CD14-positive monocyte (primary cell): ENCODE measurements at regions not wholly inside any gene's neighbourhood (a gene's known extent, or its start where the extent isn't known, plus 50 kb on each side); places are given as distances from the start of the nearest gene placed in this dataset.

Experiments used
- DNase-seq, 3 donors: peaks; one replicate each; pipeline ENCODE4 v3.0.0-alpha.2; 2011 to 2022
- H2AFZ ChIP-seq: 2 replicates; pipeline ENCODE4 v1.6.0; 2012; ENCODE audit warnings: mild to moderate bottlenecking, low read depth, low read length, inconsistent platforms; ENCODE audit not compliant: insufficient read depth, poor library complexity, severe bottlenecking
- H3K27ac ChIP-seq, 2 donors: 1 replicate in 1 of 2; 2 replicates in 1 of 2; pipeline ENCODE4 v1.5.1; 2012 to 2013; ENCODE audit warnings: low read length in 2 of 2, control low read depth in 1 of 2, inconsistent platforms in 1 of 2, low read depth in 1 of 2, mild to moderate bottlenecking in 1 of 2
- H3K27me3 ChIP-seq, 2 donors: one replicate each; pipeline versions ENCODE4 v1.6.0 to v1.6.1; 2011 to 2013; ENCODE audit warnings: low read length in 2 of 2; ENCODE audit not compliant: control insufficient read depth in 2 of 2, insufficient read depth in 2 of 2
- H3K36me3 ChIP-seq, 2 donors: replicated peaks in 1 of 2; 1 replicate in 1 of 2; 2 replicates in 1 of 2; pipeline versions ENCODE4 v1.5.1 to v1.6.1; 2012 to 2013; ENCODE audit warnings: low read length in 2 of 2, control low read depth in 1 of 2, inconsistent platforms in 1 of 2, mild to moderate bottlenecking in 1 of 2; ENCODE audit not compliant: insufficient read depth in 2 of 2, control insufficient read depth in 1 of 2
- H3K4me1 ChIP-seq, 2 donors: 1 replicate in 1 of 2; 2 replicates in 1 of 2; pipeline versions ENCODE4 v1.5.1 to v1.6.1; 2012 to 2013; ENCODE audit warnings: low read length in 2 of 2, control low read depth in 1 of 2, inconsistent platforms in 1 of 2, mild to moderate bottlenecking in 1 of 2, moderate library complexity in 1 of 2; ENCODE audit not compliant: insufficient read depth in 2 of 2, control insufficient read depth in 1 of 2
- H3K4me2 ChIP-seq: replicated peaks from 2 replicates; pipeline ENCODE3; 2012; ENCODE audit warnings: low read length, moderate library complexity, mild to moderate bottlenecking; ENCODE audit not compliant: poor library complexity, severe bottlenecking; ENCODE audit errors: extremely low read depth
- H3K4me3 ChIP-seq, 3 experiments: fragments of 200-600 bp in 1 of 3; sonication (generic) in 1 of 3; replicated peaks in 1 of 3; 1 replicate in 2 of 3; 2 replicates in 1 of 3; pipeline ENCODE4 v1.5.1; 2011 to 2013; ENCODE audit warnings: low read length in 3 of 3, mild to moderate bottlenecking in 3 of 3, control low read depth in 2 of 3, low read depth in 2 of 3, inconsistent platforms in 1 of 3, moderate library complexity in 1 of 3
- H3K79me2 ChIP-seq: 2 replicates; pipeline ENCODE4 v1.6.0; 2012; ENCODE audit warnings: mild to moderate bottlenecking, control low read depth, inconsistent platforms, low read length, moderate library complexity; ENCODE audit not compliant: insufficient read depth
- H3K9ac ChIP-seq: 2 replicates; pipeline ENCODE4 v1.6.0; 2017; ENCODE audit warnings: low read length, mild to moderate bottlenecking; ENCODE audit not compliant: insufficient read depth, poor library complexity, severe bottlenecking
- H3K9me3 ChIP-seq, 2 donors: replicated peaks in 1 of 2; 1 replicate in 1 of 2; 2 replicates in 1 of 2; pipeline versions ENCODE4 v1.5.1 to v1.6.1; 2012 to 2013; ENCODE audit warnings: low read length in 2 of 2, control low read depth in 1 of 2; ENCODE audit not compliant: control insufficient read depth in 1 of 2, insufficient read depth in 1 of 2
- H4K20me1 ChIP-seq: 2 replicates; pipeline ENCODE4 v1.6.0; 2012; ENCODE audit warnings: mild to moderate bottlenecking, low read length, control low read depth, moderate library complexity; ENCODE audit not compliant: insufficient read depth
- H3K27ac Mint-ChIP-seq, 7 donors: one replicate each; pipeline ENCODE4 v1.8.0; 2020; ENCODE audit warnings: mild to moderate bottlenecking in 7 of 7, mixed read lengths in 7 of 7, moderate library complexity in 6 of 7, inconsistent platforms in 2 of 7
- H3K27me3 Mint-ChIP-seq, 3 donors: one replicate each; pipeline ENCODE4 v1.8.0; 2021 to 2022; ENCODE audit warnings: low read depth in 3 of 3, mild to moderate bottlenecking in 3 of 3, mixed read lengths in 3 of 3, moderate library complexity in 3 of 3, inconsistent platforms in 1 of 3
- H3K36me3 Mint-ChIP-seq, 2 donors: one replicate each; pipeline ENCODE4 v1.8.0; 2020; ENCODE audit warnings: mixed read lengths in 2 of 2, inconsistent platforms in 1 of 2, mild to moderate bottlenecking in 1 of 2
- H3K4me1 Mint-ChIP-seq: one replicate; pipeline ENCODE4 v1.8.0; 2020; ENCODE audit warnings: mild to moderate bottlenecking, mixed read lengths
- H3K4me3 Mint-ChIP-seq, 2 donors: one replicate each; pipeline ENCODE4 v1.8.0; 2020; ENCODE audit warnings: mild to moderate bottlenecking in 2 of 2, mixed read lengths in 2 of 2, moderate library complexity in 1 of 2
- H3K9me3 Mint-ChIP-seq, 7 donors: one replicate each; pipeline ENCODE4 v1.8.0; 2020 to 2022; ENCODE audit warnings: mixed read lengths in 7 of 7, mild to moderate bottlenecking in 6 of 7, moderate library complexity in 6 of 7, inconsistent platforms in 2 of 7
- WGBS: methylation state at CpG from one replicate; pipeline ENCODE4 v1.1.5; 2013; ENCODE audit warnings: missing lambda C conversion rate; ENCODE audit not compliant: insufficient coverage; 5-methylcytosine and 5-hydroxymethylcytosine counted together
- intact Hi-C, 2 donors: fragments of 100-400 bp; cut with micrococcal nuclease; formaldehyde crosslinking; loops; one replicate each; pipeline versions ENCODE4 v1.15.0 to v1.15.1; 2023
- TF ChIP-seq, protein P1 (sequence below): fragments of 200-600 bp; IDR thresholded peaks from one replicate; pipeline ENCODE4 v1.8.0; 2022; ENCODE audit warnings: antibody characterized with exemption, mild to moderate bottlenecking

GRCh38 chr9:135254176-135255032 lies 166.9 kb downstream of the OLFM1 start:
- Histone ChIP-seq H3K4me2 (no peak overlapping the region), H3K27me3 (peaks cover 0 to 9% of the 10 kb centered on the region in 2 donors), H3K79me2 (no peaks in the 10 kb centered on the region), H2AFZ (no peak overlapping the region), H4K20me1 (no peaks in the 10 kb centered on the region), H3K9ac (no peak overlapping the region), H3K4me1 (no peaks in the 10 kb centered on the region), H3K4me3 (no peak overlapping the region), H3K27ac (no peak overlapping the region), H3K9me3 (no peaks in the 10 kb centered on the region), H3K36me3 (no peaks in the 10 kb centered on the region)
- H3K4me3 Mint-ChIP-seq, result no peak overlapping the region
- DNase-seq, result no peak
- no peaks in the 10 kb centered on the region for H3K36me3 Mint-ChIP-seq
- TF ChIP-seq, protein P1, sequence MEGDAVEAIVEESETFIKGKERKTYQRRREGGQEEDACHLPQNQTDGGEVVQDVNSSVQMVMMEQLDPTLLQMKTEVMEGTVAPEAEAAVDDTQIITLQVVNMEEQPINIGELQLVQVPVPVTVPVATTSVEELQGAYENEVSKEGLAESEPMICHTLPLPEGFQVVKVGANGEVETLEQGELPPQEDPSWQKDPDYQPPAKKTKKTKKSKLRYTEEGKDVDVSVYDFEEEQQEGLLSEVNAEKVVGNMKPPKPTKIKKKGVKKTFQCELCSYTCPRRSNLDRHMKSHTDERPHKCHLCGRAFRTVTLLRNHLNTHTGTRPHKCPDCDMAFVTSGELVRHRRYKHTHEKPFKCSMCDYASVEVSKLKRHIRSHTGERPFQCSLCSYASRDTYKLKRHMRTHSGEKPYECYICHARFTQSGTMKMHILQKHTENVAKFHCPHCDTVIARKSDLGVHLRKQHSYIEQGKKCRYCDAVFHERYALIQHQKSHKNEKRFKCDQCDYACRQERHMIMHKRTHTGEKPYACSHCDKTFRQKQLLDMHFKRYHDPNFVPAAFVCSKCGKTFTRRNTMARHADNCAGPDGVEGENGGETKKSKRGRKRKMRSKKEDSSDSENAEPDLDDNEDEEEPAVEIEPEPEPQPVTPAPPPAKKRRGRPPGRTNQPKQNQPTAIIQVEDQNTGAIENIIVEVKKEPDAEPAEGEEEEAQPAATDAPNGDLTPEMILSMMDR, result no peak
- 93% methylated on average over 17 of the region's 25 CpGs for WGBS
- intact Hi-C loops, result no loop called here
- no peak overlapping the region for H3K27ac Mint-ChIP-seq
- H3K4me1 Mint-ChIP-seq, result no peaks in the 10 kb centered on the region
- H3K9me3 Mint-ChIP-seq, result peaks cover 0 to 5% (median 2%) of the 10 kb centered on the region in 7 donors
- peaks cover 10 to 19% (median 16%) of the 10 kb centered on the region in 3 donors for H3K27me3 Mint-ChIP-seq

DNA sequence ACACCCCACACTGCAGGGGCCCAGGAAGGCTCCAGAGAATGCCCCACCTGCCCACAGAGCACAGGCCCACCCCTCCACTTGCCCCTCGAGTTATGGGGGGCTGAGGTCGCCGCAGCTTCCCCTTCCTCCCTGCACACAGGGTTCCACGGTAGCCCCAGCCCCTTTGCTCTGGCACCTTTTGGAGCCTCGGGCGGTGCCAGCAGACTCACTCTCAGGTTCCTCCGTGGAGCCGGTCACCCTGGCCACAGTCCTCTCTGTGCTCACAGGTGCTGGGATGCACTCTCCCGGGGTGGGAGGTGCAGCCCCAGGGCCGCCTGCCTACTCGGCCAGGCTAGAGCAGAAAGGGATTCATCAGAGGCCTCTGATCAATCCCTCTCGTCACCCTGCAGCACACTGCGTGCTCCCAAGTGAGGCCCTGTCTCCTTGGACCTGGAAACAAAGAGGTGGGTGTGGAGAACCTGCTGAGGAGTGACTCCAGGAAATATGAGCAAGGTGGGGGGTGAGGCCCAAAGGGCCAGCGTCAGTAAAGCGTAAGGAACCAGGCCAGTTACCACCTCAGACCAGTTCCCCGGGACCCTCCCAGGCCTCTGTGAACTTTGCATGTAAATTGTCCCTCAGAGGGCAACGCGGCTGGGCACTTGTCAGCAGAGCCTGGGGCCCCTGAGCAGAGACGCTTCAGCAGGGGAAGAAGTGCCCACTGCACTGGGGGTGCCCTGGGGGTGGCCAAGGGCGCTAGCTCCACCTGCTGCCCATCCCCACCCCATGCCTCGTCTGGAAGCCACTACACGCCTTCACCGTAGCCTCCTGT lies 167.8 kb downstream of the OLFM1 start:
- no peak overlapping the region for H3K27ac Mint-ChIP-seq
- no peaks in the 10 kb centered on the region for H3K36me3 Mint-ChIP-seq
- peaks cover 0 to 3% (median 2%) of the 10 kb centered on the region in 7 donors for H3K9me3 Mint-ChIP-seq
- Histone ChIP-seq H3K4me3 (no peak overlapping the region), H3K36me3 (no peaks in the 10 kb centered on the region), H3K9me3 (no peaks in the 10 kb centered on the region), H3K79me2 (no peaks in the 10 kb centered on the region), H2AFZ (no peak overlapping the region), H4K20me1 (no peaks in the 10 kb centered on the region), H3K4me1 (no peaks in the 10 kb centered on the region), H3K4me2 (no peak overlapping the region), H3K9ac (no peak overlapping the region), H3K27ac (no peak overlapping the region), H3K27me3 (peaks cover 0 to 9% of the 10 kb centered on the region in 2 donors)
- no peak for DNase-seq
- 64% methylated on average over 23 of the region's 23 CpGs for WGBS
- intact Hi-C loops, result no loop called here
- TF ChIP-seq, protein P1, result no peak
- peaks cover 7 to 16% (median 14%) of the 10 kb centered on the region in 3 donors for H3K27me3 Mint-ChIP-seq
- no peaks in the 10 kb centered on the region for H3K4me1 Mint-ChIP-seq
- H3K4me3 Mint-ChIP-seq, result no peak overlapping the region
